NCI-H748 treated with DMSO at 0.1 percent for 48 hours (cell line): ENCODE measurements at regions not wholly inside any gene's neighbourhood (a gene's known extent, or its start where the extent isn't known, plus 50 kb on each side); places are given as distances from the start of the nearest gene placed in this dataset.

Experiments used
- DNase-seq: peaks from one replicate; lab custom pipeline; 2025; lab: John Stamatoyannopoulos, UW

- no peak for DNase-seq
Observed at GRCh38 chr7:19209166-19209696, 64.0 kb upstream of the FERD3L start.

GRCh38 chr7:19206721-19207120, 61.5 kb upstream of the FERD3L start:
- no peak for DNase-seq

GRCh38 chr7:19203686-19204085, 58.5 kb upstream of the FERD3L start:
- DNase-seq = no peak

GRCh38 chr7:19202599-19202998, 57.4 kb upstream of the FERD3L start:
- DNase-seq = no peak
